NB4 (cell line): ENCODE measurements at regions not wholly inside any gene's neighbourhood (a gene's known extent, or its start where the extent isn't known, plus 50 kb on each side); places are given as distances from the start of the nearest gene placed in this dataset.

Experiments
- DNase-seq: peaks from one replicate; pipeline ENCODE4 v3.0.0; 2010; ENCODE audit warnings: low read depth
- H3K4me3 ChIP-seq: one replicate; pipeline ENCODE4 v1.5.1; 2011; ENCODE audit warnings: mild to moderate bottlenecking, low read depth, low read length, moderate library complexity
- MAX ChIP-seq: IDR thresholded peaks from 2 replicates; pipeline ENCODE4 v1.6.1; 2011; ENCODE audit warnings: low read depth, low read length
- MYC ChIP-seq: IDR thresholded peaks from 2 replicates; pipeline ENCODE4 v1.6.1; 2011; ENCODE audit warnings: low read depth, low read length
- POLR2A ChIP-seq: IDR thresholded peaks from 2 replicates; pipeline ENCODE4 v1.6.1; 2011; ENCODE audit warnings: mild to moderate bottlenecking; ENCODE audit not compliant: insufficient read length; ENCODE audit errors: extremely low read depth
- TF ChIP-seq, protein P1 (sequence below): IDR thresholded peaks from one replicate; pipeline ENCODE4 v1.5.1; 2012; ENCODE audit warnings: low read depth, low read length

- TF ChIP-seq, protein P1, sequence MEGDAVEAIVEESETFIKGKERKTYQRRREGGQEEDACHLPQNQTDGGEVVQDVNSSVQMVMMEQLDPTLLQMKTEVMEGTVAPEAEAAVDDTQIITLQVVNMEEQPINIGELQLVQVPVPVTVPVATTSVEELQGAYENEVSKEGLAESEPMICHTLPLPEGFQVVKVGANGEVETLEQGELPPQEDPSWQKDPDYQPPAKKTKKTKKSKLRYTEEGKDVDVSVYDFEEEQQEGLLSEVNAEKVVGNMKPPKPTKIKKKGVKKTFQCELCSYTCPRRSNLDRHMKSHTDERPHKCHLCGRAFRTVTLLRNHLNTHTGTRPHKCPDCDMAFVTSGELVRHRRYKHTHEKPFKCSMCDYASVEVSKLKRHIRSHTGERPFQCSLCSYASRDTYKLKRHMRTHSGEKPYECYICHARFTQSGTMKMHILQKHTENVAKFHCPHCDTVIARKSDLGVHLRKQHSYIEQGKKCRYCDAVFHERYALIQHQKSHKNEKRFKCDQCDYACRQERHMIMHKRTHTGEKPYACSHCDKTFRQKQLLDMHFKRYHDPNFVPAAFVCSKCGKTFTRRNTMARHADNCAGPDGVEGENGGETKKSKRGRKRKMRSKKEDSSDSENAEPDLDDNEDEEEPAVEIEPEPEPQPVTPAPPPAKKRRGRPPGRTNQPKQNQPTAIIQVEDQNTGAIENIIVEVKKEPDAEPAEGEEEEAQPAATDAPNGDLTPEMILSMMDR = no peak
- TF ChIP-seq POLR2A (no peak), MYC (no peak), MAX (no peak)
- no peak overlapping the region for H3K4me3 ChIP-seq
- peak; percentile 28 for DNase-seq
These were observed 233.5 kb downstream of the DHX35 start for GRCh38 chr20:39195582-39196021.

DNA sequence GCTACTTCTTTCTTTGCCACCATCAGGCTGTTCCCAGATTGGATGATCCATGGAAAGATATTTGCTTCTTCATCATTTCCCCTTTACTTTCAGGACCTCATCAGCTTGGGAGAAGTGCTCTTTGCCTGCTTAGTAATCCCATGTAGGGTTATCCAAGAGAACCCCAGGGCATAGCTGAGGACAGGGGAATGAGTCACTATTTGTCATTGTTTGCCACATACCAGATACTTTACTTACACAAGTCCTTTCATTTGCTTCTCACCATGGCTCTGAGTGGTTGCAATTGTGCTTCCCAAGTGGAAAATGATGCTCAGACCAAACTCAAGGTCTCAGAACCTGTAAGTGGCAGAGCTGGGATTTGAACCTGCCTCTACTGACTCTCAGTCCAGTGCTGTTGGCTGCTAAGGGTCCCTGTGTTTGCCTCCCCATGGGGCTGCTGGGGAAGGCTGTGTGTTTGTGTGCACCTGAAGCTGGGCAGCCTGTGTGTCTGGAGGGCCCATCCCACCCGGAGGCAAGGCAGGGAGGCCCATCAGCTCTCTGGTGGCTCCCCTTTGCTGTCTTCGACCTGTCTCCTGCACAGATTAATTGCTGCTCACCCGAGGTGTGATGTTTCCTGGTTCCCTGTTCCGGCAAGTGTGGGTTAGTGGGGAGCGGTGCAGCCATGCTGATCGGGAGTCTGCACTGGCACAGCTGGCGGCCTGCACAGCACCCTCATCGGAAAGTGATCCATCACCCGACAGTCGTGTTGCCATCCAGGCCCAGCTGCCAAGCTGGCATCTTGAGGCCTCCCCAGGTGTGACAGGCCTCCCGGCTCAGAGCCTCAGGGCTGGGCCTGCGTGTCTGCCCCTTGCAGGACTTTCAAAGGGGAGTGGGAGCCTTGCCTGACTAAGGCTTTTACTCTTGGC lies 228.8 kb downstream of the DHX35 start:
- TF ChIP-seq, protein P1 = no peak
- TF ChIP-seq POLR2A (no peak), MYC (no peak), MAX (no peak)
- DNase-seq = peak; percentile 8

GRCh38 chr20:39188266-39188765 lies 226.2 kb downstream of the DHX35 start:
- H3K4me3 ChIP-seq = no peak overlapping the region
- no peak for DNase-seq
- TF ChIP-seq, protein P1 = no peak
- no peak for TF ChIP-seq MYC
- no peak for TF ChIP-seq MAX
- no peak for TF ChIP-seq POLR2A

More for the DNA sequence above, 228.8 kb downstream of the DHX35 start:
- no peak overlapping the region for H3K4me3 ChIP-seq

GRCh38 chr20:39181490-39181889 lies 219.3 kb downstream of the DHX35 start:
- TF ChIP-seq MAX (no peak), POLR2A (no peak), MYC (no peak)
- TF ChIP-seq, protein P1 = no peak
- no peak overlapping the region for H3K4me3 ChIP-seq

DNA sequence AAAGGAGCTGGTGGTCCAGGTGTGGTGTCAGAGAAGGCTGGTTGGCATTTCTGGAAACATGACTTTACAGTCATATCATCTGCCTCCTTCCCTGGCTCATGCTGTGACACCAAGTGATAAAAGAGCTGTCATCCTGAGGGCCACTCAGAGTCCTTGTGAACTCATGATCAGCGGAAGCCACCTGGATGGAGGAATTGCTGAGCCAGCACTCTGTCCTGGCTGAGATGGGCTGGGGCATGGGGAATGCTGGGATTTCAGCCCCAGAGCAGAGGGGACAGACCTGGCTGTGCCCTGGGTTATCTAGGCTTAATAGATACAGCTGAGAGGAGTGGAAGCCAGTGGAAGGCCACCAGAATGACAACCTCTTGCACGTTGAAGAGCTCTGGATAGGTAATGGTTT lies 214.3 kb downstream of the DHX35 start:
- no peak for DNase-seq
- no peak overlapping the region for H3K4me3 ChIP-seq
- TF ChIP-seq MYC = no peak
- TF ChIP-seq POLR2A = no peak
- TF ChIP-seq MAX = no peak
- TF ChIP-seq, protein P1 = no peak

More at GRCh38 chr20:39181490-39181889, 219.3 kb downstream of the DHX35 start:
- no peak for DNase-seq
